Loucy (cell line): ENCODE measurements at regions not wholly inside any gene's neighbourhood (a gene's known extent, or its start where the extent isn't known, plus 50 kb on each side); places are given as distances from the start of the nearest gene placed in this dataset.

ENCODE experiments used
- H2AFZ ChIP-seq: fragments of 200-600 bp; sonication (generic); 2 replicates; pipeline ENCODE4 v1.6.0; 2016; ENCODE audit warnings: antibody characterized with exemption, mild to moderate bottlenecking, low read length, moderate library complexity
- H3F3A ChIP-seq: fragments of 200-600 bp; 2 replicates; pipeline ENCODE4 v1.6.0; 2016; ENCODE audit warnings: antibody characterized with exemption, low read depth, mild to moderate bottlenecking
- H3K27me3 ChIP-seq: fragments of 200-600 bp; sonication (generic); 2 replicates; pipeline ENCODE4 v1.6.1; 2014; ENCODE audit warnings: low read length, mild to moderate bottlenecking; ENCODE audit not compliant: insufficient read depth, poor library complexity, severe bottlenecking
- H3K36me3 ChIP-seq: fragments of 200-600 bp; sonication (generic); 2 replicates; pipeline ENCODE4 v1.6.1; 2016; ENCODE audit warnings: low read length; ENCODE audit not compliant: insufficient read depth
- H3K4me1 ChIP-seq: fragments of 200-600 bp; sonication (generic); 2 replicates; pipeline ENCODE4 v1.5.1; 2014; ENCODE audit warnings: low read length, mild to moderate bottlenecking; ENCODE audit not compliant: insufficient read depth, poor library complexity, severe bottlenecking
- H3K4me2 ChIP-seq: fragments of 200-600 bp; sonication (generic); 2 replicates; pipeline ENCODE4 v1.6.0; 2014; ENCODE audit warnings: antibody characterized with exemption, low read length, low read depth, mild to moderate bottlenecking; ENCODE audit not compliant: poor library complexity, severe bottlenecking
- H3K4me3 ChIP-seq: fragments of 200-600 bp; sonication (generic); 2 replicates; pipeline ENCODE4 v1.5.1; 2014; ENCODE audit warnings: low read length, mild to moderate bottlenecking, mixed read lengths; ENCODE audit not compliant: poor library complexity, severe bottlenecking
- H3K79me2 ChIP-seq: fragments of 200-600 bp; sonication (generic); 2 replicates; pipeline ENCODE4 v1.6.1; 2014; ENCODE audit warnings: low read length; ENCODE audit not compliant: insufficient read depth
- H3K9ac ChIP-seq: fragments of 200-600 bp; sonication (generic); 2 replicates; pipeline ENCODE4 v1.6.0; 2014; ENCODE audit warnings: mild to moderate bottlenecking, low read depth, low read length, moderate library complexity; ENCODE audit not compliant: poor library complexity, severe bottlenecking
- H3K9me2 ChIP-seq: fragments of 200-600 bp; sonication (generic); replicated peaks from 2 replicates; pipeline ENCODE4 v1.6.1; 2016; ENCODE audit warnings: low read depth, low read length, mixed read lengths
- H3K9me3 ChIP-seq: fragments of 200-600 bp; sonication (generic); 2 replicates; pipeline ENCODE4 v1.6.1; 2014; ENCODE audit warnings: mild to moderate bottlenecking, antibody characterized with exemption, low read length, low read depth; ENCODE audit not compliant: insufficient read depth
- H4K20me1 ChIP-seq: fragments of 200-600 bp; sonication (generic); 2 replicates; pipeline ENCODE4 v1.6.0; 2014; ENCODE audit warnings: antibody characterized with exemption, low read length, mild to moderate bottlenecking; ENCODE audit not compliant: insufficient read depth, poor library complexity, severe bottlenecking
- EZH2phosphoT487 ChIP-seq: fragments of 200-600 bp; IDR thresholded peaks from 2 replicates; pipeline ENCODE4 v1.6.1; 2018; ENCODE audit warnings: antibody characterized with exemption, mild to moderate bottlenecking, moderate library complexity, borderline replicate concordance
- TF ChIP-seq, protein P1 (sequence below): fragments of 200-600 bp; sonication (generic); conservative IDR thresholded peaks from 2 replicates; pipeline ENCODE4 v1.5.1; 2014; ENCODE audit warnings: mild to moderate bottlenecking, antibody characterized with exemption, low read length

DNA sequence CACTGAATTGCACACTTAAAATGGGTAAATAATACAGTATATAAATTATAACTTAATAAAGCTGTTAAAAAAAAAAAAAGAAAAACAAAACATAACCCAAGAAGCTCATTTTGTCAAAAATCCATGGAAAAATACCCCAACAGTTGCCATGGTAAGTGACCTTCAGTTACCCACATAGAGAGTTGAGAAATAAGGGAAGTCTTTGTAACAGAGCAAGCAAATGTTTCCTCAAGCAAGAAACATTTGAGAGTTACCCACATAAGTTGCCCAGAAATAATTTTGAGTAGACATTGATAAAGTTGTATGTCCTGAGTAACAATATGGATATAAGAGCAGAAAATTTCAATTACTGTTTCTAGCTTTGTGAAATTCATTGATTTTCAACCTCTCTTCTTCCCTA lies 227.4 kb downstream of the CCDC59 start:
- Histone ChIP-seq H3K36me3 (no peaks in the 10 kb centered on the region), H3K9me2 (no peaks in the 10 kb centered on the region), H3K4me3 (no peak overlapping the region), H2AFZ (no peak overlapping the region), H4K20me1 (no peaks in the 10 kb centered on the region), H3K27me3 (no peaks in the 10 kb centered on the region), H3K9me3 (no peaks in the 10 kb centered on the region; the same call in 1 of the 2 replicates), H3K4me1 (no peaks in the 10 kb centered on the region), H3F3A (no peaks in the 10 kb centered on the region), H3K79me2 (no peaks in the 10 kb centered on the region), H3K4me2 (no peak overlapping the region), H3K9ac (no peak overlapping the region)
- TF ChIP-seq, protein P1, sequence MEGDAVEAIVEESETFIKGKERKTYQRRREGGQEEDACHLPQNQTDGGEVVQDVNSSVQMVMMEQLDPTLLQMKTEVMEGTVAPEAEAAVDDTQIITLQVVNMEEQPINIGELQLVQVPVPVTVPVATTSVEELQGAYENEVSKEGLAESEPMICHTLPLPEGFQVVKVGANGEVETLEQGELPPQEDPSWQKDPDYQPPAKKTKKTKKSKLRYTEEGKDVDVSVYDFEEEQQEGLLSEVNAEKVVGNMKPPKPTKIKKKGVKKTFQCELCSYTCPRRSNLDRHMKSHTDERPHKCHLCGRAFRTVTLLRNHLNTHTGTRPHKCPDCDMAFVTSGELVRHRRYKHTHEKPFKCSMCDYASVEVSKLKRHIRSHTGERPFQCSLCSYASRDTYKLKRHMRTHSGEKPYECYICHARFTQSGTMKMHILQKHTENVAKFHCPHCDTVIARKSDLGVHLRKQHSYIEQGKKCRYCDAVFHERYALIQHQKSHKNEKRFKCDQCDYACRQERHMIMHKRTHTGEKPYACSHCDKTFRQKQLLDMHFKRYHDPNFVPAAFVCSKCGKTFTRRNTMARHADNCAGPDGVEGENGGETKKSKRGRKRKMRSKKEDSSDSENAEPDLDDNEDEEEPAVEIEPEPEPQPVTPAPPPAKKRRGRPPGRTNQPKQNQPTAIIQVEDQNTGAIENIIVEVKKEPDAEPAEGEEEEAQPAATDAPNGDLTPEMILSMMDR, result no peak
- no peak for TF ChIP-seq EZH2phosphoT487

DNA sequence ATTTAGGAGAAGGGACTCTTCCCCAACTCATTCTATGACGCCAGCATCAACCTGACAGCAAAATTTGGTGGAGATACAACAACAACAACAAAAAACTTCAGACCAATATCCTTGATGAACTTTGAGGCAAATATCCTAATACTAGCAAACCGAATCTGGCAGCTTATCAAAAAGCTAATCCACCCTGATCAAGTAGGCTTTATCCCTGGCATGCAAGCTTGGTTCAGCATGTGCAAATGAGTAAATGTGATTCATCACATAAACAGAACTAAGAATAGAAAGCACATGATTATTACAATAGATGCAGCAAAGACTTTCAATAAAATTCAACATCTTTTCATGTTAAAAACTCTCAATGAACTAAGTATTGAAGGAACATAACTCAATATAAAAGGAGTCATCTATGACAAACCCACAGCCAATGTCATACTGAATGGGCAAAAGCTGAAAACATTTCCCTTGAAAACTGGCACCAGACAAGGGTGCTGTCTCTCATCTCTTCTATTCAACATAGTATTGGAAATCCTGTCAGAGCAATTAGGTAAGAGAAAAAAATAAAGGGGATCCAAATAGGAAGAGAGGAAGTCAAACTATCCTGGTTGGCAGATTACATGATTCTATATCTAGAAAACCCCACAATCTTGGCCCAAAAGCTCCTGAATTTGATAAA lies 233.3 kb downstream of the CCDC59 start:
- TF ChIP-seq, protein P1, result no peak
- TF ChIP-seq EZH2phosphoT487, result no peak
- no peak overlapping the region for H3K9ac ChIP-seq
- H3K4me1 ChIP-seq, result no peaks in the 10 kb centered on the region
- no peaks in the 10 kb centered on the region for H4K20me1 ChIP-seq
- H3F3A ChIP-seq, result no peaks in the 10 kb centered on the region
- H3K4me2 ChIP-seq, result no peak overlapping the region
- H3K4me3 ChIP-seq, result no peak overlapping the region
- H3K9me2 ChIP-seq, result no peaks in the 10 kb centered on the region
- H2AFZ ChIP-seq, result no peak overlapping the region
- no peaks in the 10 kb centered on the region for H3K36me3 ChIP-seq
- H3K79me2 ChIP-seq, result no peaks in the 10 kb centered on the region
- no peaks in the 10 kb centered on the region; the same call in 1 of the 2 replicates for H3K9me3 ChIP-seq
- no peaks in the 10 kb centered on the region for H3K27me3 ChIP-seq

DNA sequence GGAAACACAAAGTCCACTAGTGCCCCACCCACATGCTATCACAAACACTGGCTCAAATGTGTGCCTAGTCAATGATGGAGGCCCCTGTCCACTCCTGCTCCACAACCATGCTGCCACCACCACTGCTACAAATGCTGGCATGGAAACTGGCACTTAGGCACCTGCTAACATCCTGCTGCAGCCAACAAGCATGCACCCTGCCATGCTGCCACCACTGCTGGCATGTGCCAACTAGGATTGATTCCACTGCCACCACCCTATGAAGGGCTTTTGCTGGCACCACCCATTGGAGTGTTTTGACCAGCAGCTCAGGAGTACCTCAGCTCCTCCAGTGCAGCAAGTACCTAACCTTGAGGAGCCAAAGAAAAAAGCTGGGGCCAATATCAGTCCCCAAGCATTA lies 236.6 kb downstream of the CCDC59 start:
- no peaks in the 10 kb centered on the region for H3K9me2 ChIP-seq
- H3K4me3 ChIP-seq, result no peak overlapping the region
- no peaks in the 10 kb centered on the region for H3K79me2 ChIP-seq
- H3K4me2 ChIP-seq, result no peak overlapping the region
- H3K27me3 ChIP-seq, result no peaks in the 10 kb centered on the region
- H3F3A ChIP-seq, result no peaks in the 10 kb centered on the region
- H2AFZ ChIP-seq, result no peak overlapping the region
- no peak for TF ChIP-seq EZH2phosphoT487
- TF ChIP-seq, protein P1, result no peak
- no peaks in the 10 kb centered on the region for H3K9me3 ChIP-seq
- H3K9ac ChIP-seq, result no peak overlapping the region
- no peaks in the 10 kb centered on the region for H4K20me1 ChIP-seq
- H3K4me1 ChIP-seq, result no peaks in the 10 kb centered on the region
- no peaks in the 10 kb centered on the region for H3K36me3 ChIP-seq
